ENCODE measurements at regions not wholly inside any gene's neighbourhood (a gene's known extent, or its start where the extent isn't known, plus 50 kb on each side); places are given as distances from the start of the nearest gene placed in this dataset.
"Not testable (repeated sequence)": the region's sequence is repeated elsewhere in the genome, so short reads cannot be mapped to it uniquely, and the experiment has no call there.

DNA sequence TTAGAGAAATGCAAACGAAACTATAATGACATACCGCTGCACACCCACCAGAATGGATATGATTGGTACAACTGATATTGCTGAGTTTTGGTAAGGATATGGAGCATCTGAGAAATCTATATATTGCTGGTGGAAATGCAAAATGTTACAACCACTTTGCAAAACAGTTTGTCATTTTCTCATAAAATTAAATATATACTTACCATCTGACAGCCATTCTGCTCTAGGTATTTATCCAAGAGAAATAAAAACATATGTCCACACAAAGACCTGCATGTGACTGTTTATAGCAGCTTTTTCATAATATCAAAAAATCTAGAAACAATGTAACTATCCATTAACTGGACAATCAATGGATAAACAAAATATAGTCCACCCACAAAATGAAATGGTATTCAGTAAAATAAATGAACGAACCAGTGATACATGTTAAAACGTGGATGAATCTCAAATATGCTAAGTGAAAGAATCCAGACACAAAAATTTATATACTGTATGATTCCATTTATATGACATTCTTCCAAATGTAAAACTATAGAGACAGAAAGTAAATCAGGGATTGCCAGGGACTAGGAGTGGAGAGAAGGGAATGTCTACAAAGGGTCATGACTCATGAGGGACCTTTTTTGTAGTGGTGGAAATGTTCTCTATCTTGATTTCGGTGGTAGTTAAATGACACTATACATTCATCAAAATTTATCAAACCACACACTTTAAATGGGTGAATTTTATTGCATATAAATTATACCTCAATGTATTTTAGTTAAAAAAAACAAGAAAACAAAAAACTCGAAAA is 312.0 kb upstream of the GLI3 start:
- Mint-ChIP-seq H3K4me1 (ENCODE audit: unreplicated experiment) (no peaks in the 10 kb centered on the region), H3K36me3 (peaks cover 7% of the 10 kb centered on the region), H3K27ac (no peak overlapping the region), H3K9me3 (peaks cover 26% of the 10 kb centered on the region), H3K27me3 (no peaks in the 10 kb centered on the region), H3K4me3 (no peak overlapping the region)
- DNase-seq (ENCODE audit: extremely low spot score, unreplicated experiment) = no peak
- TF ChIP-seq, protein P1, sequence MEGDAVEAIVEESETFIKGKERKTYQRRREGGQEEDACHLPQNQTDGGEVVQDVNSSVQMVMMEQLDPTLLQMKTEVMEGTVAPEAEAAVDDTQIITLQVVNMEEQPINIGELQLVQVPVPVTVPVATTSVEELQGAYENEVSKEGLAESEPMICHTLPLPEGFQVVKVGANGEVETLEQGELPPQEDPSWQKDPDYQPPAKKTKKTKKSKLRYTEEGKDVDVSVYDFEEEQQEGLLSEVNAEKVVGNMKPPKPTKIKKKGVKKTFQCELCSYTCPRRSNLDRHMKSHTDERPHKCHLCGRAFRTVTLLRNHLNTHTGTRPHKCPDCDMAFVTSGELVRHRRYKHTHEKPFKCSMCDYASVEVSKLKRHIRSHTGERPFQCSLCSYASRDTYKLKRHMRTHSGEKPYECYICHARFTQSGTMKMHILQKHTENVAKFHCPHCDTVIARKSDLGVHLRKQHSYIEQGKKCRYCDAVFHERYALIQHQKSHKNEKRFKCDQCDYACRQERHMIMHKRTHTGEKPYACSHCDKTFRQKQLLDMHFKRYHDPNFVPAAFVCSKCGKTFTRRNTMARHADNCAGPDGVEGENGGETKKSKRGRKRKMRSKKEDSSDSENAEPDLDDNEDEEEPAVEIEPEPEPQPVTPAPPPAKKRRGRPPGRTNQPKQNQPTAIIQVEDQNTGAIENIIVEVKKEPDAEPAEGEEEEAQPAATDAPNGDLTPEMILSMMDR (conservative IDR thresholded peaks at IDR 0.05) = no peak

GRCh38 chr7:42545049-42545724 is 308.2 kb upstream of the GLI3 start:
- H3K36me3 Mint-ChIP-seq = peaks cover 7% of the 10 kb centered on the region
- no peak overlapping the region for H3K27ac Mint-ChIP-seq
- H3K27me3 Mint-ChIP-seq = no peaks in the 10 kb centered on the region
- no peaks in the 10 kb centered on the region for H3K4me1 Mint-ChIP-seq (ENCODE audit: unreplicated experiment)
- H3K4me3 Mint-ChIP-seq = no peak overlapping the region
- TF ChIP-seq, protein P1 (conservative IDR thresholded peaks at IDR 0.05) = no peak
- H3K9me3 Mint-ChIP-seq = peaks cover 15% of the 10 kb centered on the region
- DNase-seq (ENCODE audit: extremely low spot score, unreplicated experiment) = no peak

DNA sequence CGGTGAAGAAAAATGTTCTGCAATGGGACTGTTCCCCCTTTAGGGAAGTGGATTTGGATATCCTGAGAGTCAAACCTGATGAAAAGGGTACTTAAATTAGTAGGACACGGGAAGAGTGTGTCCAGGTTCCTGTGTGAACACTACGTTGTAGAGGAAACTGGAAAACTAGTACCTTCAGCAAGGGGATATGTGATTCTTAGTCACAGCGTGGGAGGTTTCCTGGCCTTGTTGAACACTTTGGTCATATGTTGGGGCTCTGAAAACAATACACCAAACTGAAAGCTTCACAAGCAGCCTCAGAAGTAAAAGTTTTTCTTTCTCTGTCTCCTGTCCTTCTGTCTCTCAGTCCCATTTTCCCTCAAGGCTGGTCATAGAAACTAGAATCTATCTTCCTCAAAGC is 306.9 kb upstream of the GLI3 start:
- H3K4me3 Mint-ChIP-seq = no peak overlapping the region
- TF ChIP-seq, protein P1 (conservative IDR thresholded peaks at IDR 0.05) = no peak
- H3K4me1 Mint-ChIP-seq (ENCODE audit: unreplicated experiment) = no peaks in the 10 kb centered on the region
- peaks cover 20% of the 10 kb centered on the region for H3K9me3 Mint-ChIP-seq
- no peaks in the 10 kb centered on the region for H3K27me3 Mint-ChIP-seq
- DNase-seq (ENCODE audit: extremely low spot score, unreplicated experiment) = no peak
- H3K27ac Mint-ChIP-seq = no peak overlapping the region
- peaks cover 7% of the 10 kb centered on the region for H3K36me3 Mint-ChIP-seq

DNA sequence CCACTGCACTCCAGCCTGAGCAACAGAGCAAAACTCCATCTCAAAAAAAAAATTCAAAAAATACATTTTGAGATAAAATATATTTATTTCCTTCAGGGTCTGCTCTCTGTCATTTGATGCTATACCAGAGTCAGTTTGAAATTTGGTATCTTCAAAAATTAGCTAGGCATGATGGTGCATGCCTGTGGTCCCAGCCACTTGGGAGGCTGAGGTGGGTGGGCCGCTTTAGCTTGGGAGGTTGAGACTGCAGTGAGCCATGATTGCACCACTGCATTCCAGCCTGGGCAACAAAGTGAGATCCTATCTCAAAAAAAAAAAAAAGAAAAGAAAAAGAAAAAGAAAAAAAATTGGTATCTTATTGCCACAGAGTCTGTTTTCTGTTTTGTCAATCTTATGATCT is 305.4 kb upstream of the GLI3 start:
- not testable (repeated sequence) for H3K4me1 Mint-ChIP-seq (ENCODE audit: unreplicated experiment); DNase-seq (ENCODE audit: extremely low spot score, unreplicated experiment); H3K36me3 Mint-ChIP-seq; H3K4me3 Mint-ChIP-seq; H3K27ac Mint-ChIP-seq; H3K27me3 Mint-ChIP-seq
- peaks cover 15% of the 10 kb centered on the region for H3K9me3 Mint-ChIP-seq

DNA sequence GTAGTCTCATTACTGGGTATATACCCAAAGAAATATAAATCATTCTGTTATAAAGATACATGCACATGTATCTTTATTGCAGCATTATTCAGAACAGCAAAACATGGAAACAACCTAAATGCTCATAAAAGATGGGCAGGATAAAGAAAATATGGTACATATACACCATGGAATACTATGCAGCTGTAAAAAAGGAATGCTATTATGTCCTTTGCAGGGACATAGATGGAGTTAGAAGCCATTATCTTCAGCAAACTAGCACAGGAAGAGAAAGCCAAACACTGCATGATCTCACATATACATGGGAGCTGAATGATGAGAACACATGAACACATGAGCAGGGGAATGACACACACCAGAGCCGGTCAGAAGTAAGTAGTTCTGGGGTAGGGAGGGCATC is 297.4 kb upstream of the GLI3 start:
- TF ChIP-seq, protein P1 (conservative IDR thresholded peaks at IDR 0.05) = no peak

GRCh38 chr7:42527004-42527403 is 290.0 kb upstream of the GLI3 start:
- no peak for DNase-seq (ENCODE audit: extremely low spot score, unreplicated experiment)
- TF ChIP-seq, protein P1 (conservative IDR thresholded peaks at IDR 0.05) = no peak
- Mint-ChIP-seq H3K9me3 (peaks cover 32% of the 10 kb centered on the region), H3K4me1 (ENCODE audit: unreplicated experiment) (peaks cover 4% of the 10 kb centered on the region), H3K27ac (no peak overlapping the region), H3K36me3 (peaks cover 4% of the 10 kb centered on the region), H3K4me3 (no peak overlapping the region), H3K27me3 (no peaks in the 10 kb centered on the region)

More for the DNA sequence above, 297.4 kb upstream of the GLI3 start:
- H3K27ac Mint-ChIP-seq = no peak overlapping the region
- H3K9me3 Mint-ChIP-seq = peaks cover 24% of the 10 kb centered on the region
- H3K27me3 Mint-ChIP-seq = no peaks in the 10 kb centered on the region
- no peak for DNase-seq (ENCODE audit: extremely low spot score, unreplicated experiment)
- H3K4me1 Mint-ChIP-seq (ENCODE audit: unreplicated experiment) = no peaks in the 10 kb centered on the region
- H3K36me3 Mint-ChIP-seq = no peaks in the 10 kb centered on the region
- H3K4me3 Mint-ChIP-seq = no peak overlapping the region
